GM23248 (cell line): ENCODE measurements at regions not wholly inside any gene's neighbourhood (a gene's known extent, or its start where the extent isn't known, plus 50 kb on each side); places are given as distances from the start of the nearest gene placed in this dataset.

Experiments
- EZH2 ChIP-seq: fragments of 200-600 bp; sonication (generic); IDR thresholded peaks from 2 replicates; pipeline ENCODE4 v1.6.1; 2018; ENCODE audit warnings: antibody characterized with exemption, mild to moderate bottlenecking; ENCODE audit not compliant: insufficient read depth, poor library complexity, severe bottlenecking
- EZH2phosphoT487 ChIP-seq: fragments of 200-600 bp; sonication (generic); IDR thresholded peaks from 2 replicates; pipeline ENCODE4 v1.6.1; 2018; ENCODE audit warnings: antibody characterized with exemption, moderate library complexity, mild to moderate bottlenecking, low read depth; ENCODE audit not compliant: insufficient read depth

GRCh38 chr11:88035271-88035670 lies 140.0 kb downstream of the RAB38 start:
- no peak for TF ChIP-seq EZH2
- TF ChIP-seq EZH2phosphoT487: no peak
